Smooth muscle cell (in vitro differentiated cells): ENCODE measurements at regions not wholly inside any gene's neighbourhood (a gene's known extent, or its start where the extent isn't known, plus 50 kb on each side); places are given as distances from the start of the nearest gene placed in this dataset.

ENCODE experiments used
- DNase-seq: peaks from one replicate; lab custom pipeline; 2025; ENCODE audit not compliant: unreplicated experiment; lab: John Stamatoyannopoulos, UW
- H2AFZ ChIP-seq: fragments of 200-600 bp; sonication (generic); 2 replicates; pipeline ENCODE4 v1.6.0; 2016; ENCODE audit warnings: antibody characterized with exemption, low read depth, mild to moderate bottlenecking
- H3F3A ChIP-seq: fragments of 200-600 bp; sonication (generic); 2 replicates; pipeline ENCODE4 v1.6.0; 2017; ENCODE audit warnings: antibody characterized with exemption, low read depth
- H3K27ac ChIP-seq: fragments of 200-600 bp; sonication (generic); 2 replicates; pipeline ENCODE4 v1.5.1; 2016; ENCODE audit warnings: low read depth, mild to moderate bottlenecking
- H3K27me3 ChIP-seq: fragments of 200-600 bp; sonication (generic); 2 replicates; pipeline ENCODE4 v1.6.1; 2016; ENCODE audit warnings: low read depth, mild to moderate bottlenecking
- H3K36me3 ChIP-seq: fragments of 200-600 bp; sonication (generic); 2 replicates; pipeline ENCODE4 v1.5.1; 2016; ENCODE audit warnings: low read depth
- H3K4me1 ChIP-seq: fragments of 200-600 bp; sonication (generic); 2 replicates; pipeline ENCODE4 v1.5.1; 2016; ENCODE audit warnings: low read depth
- H3K4me2 ChIP-seq: fragments of 200-600 bp; sonication (generic); 2 replicates; pipeline ENCODE4 v1.6.0; 2016; ENCODE audit warnings: mild to moderate bottlenecking
- H3K4me3 ChIP-seq: fragments of 200-600 bp; sonication (generic); 2 replicates; pipeline ENCODE4 v1.5.1; 2016; ENCODE audit warnings: mild to moderate bottlenecking
- H3K79me2 ChIP-seq: fragments of 200-600 bp; sonication (generic); 2 replicates; pipeline ENCODE4 v1.6.0; 2016; ENCODE audit warnings: low read depth, mild to moderate bottlenecking
- H3K9ac ChIP-seq: fragments of 200-600 bp; sonication (generic); 2 replicates; pipeline ENCODE4 v1.6.0; 2016; ENCODE audit warnings: low read depth
- H3K9me3 ChIP-seq: fragments of 200-600 bp; sonication (generic); replicated peaks from 2 replicates; pipeline ENCODE4 v1.5.1; 2016; ENCODE audit warnings: low read depth
- H4K20me1 ChIP-seq: fragments of 200-600 bp; sonication (generic); 2 replicates; pipeline ENCODE4 v1.6.0; 2016; ENCODE audit warnings: low read depth
- CTCF ChIP-seq: fragments of 200-600 bp; sonication (generic); IDR thresholded peaks from 2 replicates; pipeline ENCODE4 v1.5.1; 2017; ENCODE audit warnings: borderline replicate concordance, mild to moderate bottlenecking, antibody characterized with exemption; ENCODE audit not compliant: insufficient read depth, poor library complexity, severe bottlenecking
- WGBS: methylation state at CpG from one replicate; pipeline ENCODE4 v1.1.7; 2016; ENCODE audit warnings: low lambda C conversion rate; 5-methylcytosine and 5-hydroxymethylcytosine counted together

- no peak overlapping the region for H3K4me3 ChIP-seq
- H3K27ac ChIP-seq: no peak overlapping the region
- H4K20me1 ChIP-seq: no peaks in the 10 kb centered on the region
- H3K9me3 ChIP-seq: no peaks in the 10 kb centered on the region
- no peak overlapping the region for H2AFZ ChIP-seq
- no peak for DNase-seq
- H3K4me1 ChIP-seq: no peaks in the 10 kb centered on the region
- H3K79me2 ChIP-seq: no peaks in the 10 kb centered on the region
- H3K27me3 ChIP-seq: no peaks in the 10 kb centered on the region
- no peaks in the 10 kb centered on the region for H3F3A ChIP-seq
- 92% methylated on average over 1 of the region's 1 CpG for WGBS
- H3K9ac ChIP-seq: no peak overlapping the region
- H3K4me2 ChIP-seq: no peak overlapping the region
- TF ChIP-seq CTCF: no peak
- no peaks in the 10 kb centered on the region for H3K36me3 ChIP-seq
These were observed 1407.1 kb upstream of the MIR17HG start for GRCh38 chr13:89940383-89940782.

DNA sequence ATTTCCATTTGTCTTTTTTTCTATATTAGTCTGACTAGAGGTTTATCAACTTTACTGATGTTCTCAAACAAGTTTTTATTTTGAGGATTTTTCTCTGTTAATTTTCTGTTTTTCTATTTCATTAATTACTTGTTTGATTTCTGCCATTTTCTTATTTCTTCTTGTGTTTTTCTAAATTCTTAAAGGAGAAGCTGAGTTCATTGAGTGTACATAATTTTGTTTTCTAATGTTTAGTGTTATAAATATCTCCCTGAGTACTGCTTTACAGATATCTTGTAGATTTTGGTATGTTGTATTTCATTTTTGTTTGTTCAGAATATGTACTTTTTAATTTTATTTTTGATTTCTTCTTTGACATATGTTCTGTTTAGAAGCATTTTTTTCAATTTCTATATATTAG, 1404.3 kb upstream of the MIR17HG start:
- Histone ChIP-seq H3K9me3 (no peaks in the 10 kb centered on the region), H3K27ac (no peak overlapping the region), H3K36me3 (no peaks in the 10 kb centered on the region), H3K27me3 (no peaks in the 10 kb centered on the region), H3K79me2 (no peaks in the 10 kb centered on the region), H4K20me1 (no peaks in the 10 kb centered on the region), H3K4me3 (no peak overlapping the region), H3K4me1 (no peaks in the 10 kb centered on the region), H3F3A (no peaks in the 10 kb centered on the region), H3K4me2 (no peak overlapping the region), H3K9ac (no peak overlapping the region), H2AFZ (no peak overlapping the region)
- TF ChIP-seq CTCF: no peak
- DNase-seq: no peak

GRCh38 chr13:89950225-89950624, 1397.3 kb upstream of the MIR17HG start:
- Histone ChIP-seq H2AFZ (no peak overlapping the region), H3K4me3 (no peak overlapping the region), H3K27me3 (no peaks in the 10 kb centered on the region), H3K36me3 (no peaks in the 10 kb centered on the region), H3K9ac (no peak overlapping the region), H3K4me2 (no peak overlapping the region), H3K4me1 (no peaks in the 10 kb centered on the region), H3K9me3 (no peaks in the 10 kb centered on the region), H3F3A (no peaks in the 10 kb centered on the region), H3K79me2 (no peaks in the 10 kb centered on the region), H3K27ac (no peak overlapping the region), H4K20me1 (no peaks in the 10 kb centered on the region)
- DNase-seq: no peak
- no peak for TF ChIP-seq CTCF

- Histone ChIP-seq H3K27me3 (no peaks in the 10 kb centered on the region), H3K4me2 (no peak overlapping the region), H2AFZ (no peak overlapping the region), H3K27ac (no peak overlapping the region), H3K9me3 (no peaks in the 10 kb centered on the region), H4K20me1 (no peaks in the 10 kb centered on the region), H3K9ac (no peak overlapping the region), H3F3A (no peaks in the 10 kb centered on the region), H3K4me1 (no peaks in the 10 kb centered on the region), H3K4me3 (no peak overlapping the region), H3K36me3 (no peaks in the 10 kb centered on the region), H3K79me2 (no peaks in the 10 kb centered on the region)
- TF ChIP-seq CTCF: no peak
- 96% methylated on average over 3 of the region's 3 CpGs for WGBS
- DNase-seq: no peak
These were observed 1396.1 kb upstream of the MIR17HG start for GRCh38 chr13:89951341-89951740.
